HG03175 (cell line): ENCODE measurements at regions not wholly inside any gene's neighbourhood (a gene's known extent, or its start where the extent isn't known, plus 50 kb on each side); places are given as distances from the start of the nearest gene placed in this dataset.

Experiments used
- ATAC-seq: cut with Tn5 transposase; IDR thresholded peaks from one replicate; pipeline ENCODE4 v1.9.1; 2021; ENCODE audit warnings: mild to moderate bottlenecking, moderate library complexity; ENCODE audit not compliant: unreplicated experiment

DNA sequence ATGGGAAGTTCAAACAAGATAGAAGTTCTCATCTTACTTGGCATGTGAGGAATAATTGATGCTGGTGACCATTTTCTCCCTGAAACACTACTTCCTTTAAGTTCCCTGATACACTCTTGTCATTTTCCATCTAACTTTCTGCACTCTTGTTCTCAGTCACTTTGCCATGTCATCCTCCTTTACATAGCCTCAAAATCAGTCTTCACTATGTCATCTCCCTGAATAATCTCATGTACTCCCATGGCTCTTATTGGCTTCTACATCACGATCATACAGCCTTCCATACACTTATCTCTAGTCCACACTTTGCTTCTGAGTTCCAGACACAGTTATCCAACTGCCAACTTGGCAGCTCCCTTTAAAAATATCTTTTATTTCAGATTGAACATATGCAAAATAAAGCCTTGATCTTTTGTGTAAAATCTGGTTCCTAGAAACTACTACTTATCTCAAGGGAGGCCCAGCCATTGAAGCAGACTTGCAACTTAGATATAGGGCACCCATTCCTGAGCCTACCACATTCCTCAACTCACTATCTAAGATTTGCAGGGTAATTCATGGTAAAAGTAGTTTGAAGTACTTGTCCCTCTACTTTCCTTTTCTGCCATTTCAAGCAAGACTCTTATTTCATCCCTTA, 1070.2 kb upstream of the NXPH2 start:
- no peak for ATAC-seq

DNA sequence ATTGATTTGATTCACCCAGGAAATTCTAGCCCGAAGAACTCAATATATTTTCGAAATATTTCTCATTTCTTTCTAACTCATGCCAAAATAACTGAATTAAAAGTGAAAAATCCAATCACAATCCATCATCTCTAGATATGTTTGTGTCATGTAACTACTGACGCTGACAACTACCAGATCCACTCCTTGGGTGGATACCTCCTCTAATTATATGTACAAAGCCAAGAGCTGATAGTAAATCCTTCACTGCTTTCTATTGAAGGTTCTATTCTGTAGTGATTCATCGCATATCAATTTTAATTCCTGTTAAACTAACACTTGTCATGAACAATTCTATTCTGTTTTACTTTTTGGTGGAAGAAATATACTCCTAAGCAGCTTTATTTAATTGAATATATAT, 1056.6 kb upstream of the NXPH2 start:
- ATAC-seq = no peak

DNA sequence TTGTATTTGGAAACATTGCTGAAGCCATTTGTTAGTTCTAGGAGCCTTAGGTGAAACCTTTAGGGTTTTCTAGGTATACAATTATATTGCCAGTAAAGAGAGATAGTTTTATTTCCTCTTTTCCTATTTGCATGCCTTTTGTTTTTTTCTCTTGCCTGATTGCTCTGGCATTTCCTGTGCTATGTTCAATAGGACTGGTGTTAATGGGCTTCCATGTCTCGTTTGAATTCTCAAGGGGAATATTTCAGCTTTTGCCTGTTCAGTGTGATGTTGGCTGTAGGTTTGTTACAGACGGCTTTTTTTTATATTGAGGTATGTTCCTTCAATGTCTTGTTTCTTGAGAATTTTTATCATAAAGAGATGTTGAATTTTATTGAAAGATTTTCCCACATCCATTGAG, 1054.9 kb upstream of the NXPH2 start:
- ATAC-seq = no peak

DNA sequence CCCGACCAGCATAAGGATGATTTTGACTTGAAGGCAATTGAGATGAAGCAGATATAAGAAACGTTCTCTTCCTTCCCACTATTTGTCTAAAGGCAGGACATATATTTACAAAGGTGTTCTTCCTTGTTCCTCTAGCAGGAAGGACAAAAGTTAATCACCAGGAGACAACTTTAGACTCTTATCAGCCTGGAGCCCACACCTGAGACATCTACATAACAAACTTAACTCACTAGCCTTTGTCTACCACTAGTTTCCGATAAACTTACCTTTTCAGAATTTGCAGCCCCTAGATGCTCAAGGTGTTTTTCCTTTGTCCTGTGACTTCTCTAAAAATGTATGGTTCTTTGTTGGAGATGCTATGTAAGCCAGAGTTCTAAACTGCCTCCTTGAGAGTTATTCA, 1047.8 kb upstream of the NXPH2 start:
- no peak for ATAC-seq

DNA sequence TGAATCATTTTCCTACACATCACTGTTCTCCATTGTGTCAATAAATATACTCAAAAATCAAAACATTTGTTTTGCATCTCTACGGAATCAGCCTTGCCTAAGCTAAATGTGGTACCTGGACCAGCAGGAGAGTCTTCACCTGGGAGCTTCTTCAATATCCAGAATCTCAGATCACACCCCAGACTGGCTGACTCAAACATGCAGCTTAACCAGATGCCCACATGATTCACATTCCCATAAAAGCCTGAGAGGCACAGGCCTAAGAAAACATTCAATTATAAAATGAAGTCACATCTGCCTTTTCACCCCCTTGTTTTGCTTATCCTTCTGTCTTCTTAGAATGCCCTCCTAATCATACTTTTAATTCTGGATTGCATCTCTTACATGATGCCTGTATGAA, 1045.5 kb upstream of the NXPH2 start:
- ATAC-seq = no peak

DNA sequence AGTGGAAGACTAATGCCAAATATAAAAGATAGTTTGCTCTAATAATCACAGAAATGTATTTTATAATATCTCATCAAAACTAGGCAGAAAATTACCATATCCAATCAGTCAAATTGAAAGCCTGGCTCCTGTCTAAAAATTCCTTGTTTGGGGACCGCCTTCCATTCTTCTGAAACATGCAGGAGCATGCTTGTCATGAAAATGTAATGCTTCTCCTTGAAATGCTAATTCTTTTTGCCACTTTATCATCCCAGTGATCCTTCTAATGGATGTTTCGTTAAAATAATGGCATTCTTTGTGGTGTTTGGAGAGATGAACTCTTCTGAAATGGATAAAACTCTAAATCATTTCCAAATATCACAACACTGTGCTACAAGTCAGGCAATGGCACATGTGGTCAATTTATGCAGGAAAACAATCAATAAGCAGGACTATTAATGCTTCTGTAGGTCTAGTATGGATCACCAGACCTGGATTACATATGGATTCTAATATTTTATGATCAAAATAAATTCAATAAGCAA, 1039.1 kb upstream of the NXPH2 start:
- no peak for ATAC-seq

DNA sequence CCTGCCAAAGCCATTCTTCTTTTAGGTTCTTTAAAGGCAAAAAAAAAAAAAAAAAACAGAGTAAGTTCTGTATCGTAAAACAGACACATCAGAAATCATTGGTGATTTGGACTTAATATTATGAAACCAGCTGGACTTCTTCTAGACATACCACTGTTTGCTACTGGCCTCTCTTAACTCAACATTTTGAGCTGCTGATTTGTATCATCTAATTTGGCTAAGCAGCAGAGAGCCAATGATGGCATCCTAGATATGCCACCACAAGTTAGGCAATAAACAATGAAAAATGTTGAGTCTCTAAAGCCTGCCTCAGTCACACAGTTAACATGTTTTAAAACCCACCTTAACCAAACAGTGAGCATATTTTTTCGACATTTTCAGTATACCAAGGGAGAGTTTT, 1034.3 kb upstream of the NXPH2 start:
- no peak for ATAC-seq

DNA sequence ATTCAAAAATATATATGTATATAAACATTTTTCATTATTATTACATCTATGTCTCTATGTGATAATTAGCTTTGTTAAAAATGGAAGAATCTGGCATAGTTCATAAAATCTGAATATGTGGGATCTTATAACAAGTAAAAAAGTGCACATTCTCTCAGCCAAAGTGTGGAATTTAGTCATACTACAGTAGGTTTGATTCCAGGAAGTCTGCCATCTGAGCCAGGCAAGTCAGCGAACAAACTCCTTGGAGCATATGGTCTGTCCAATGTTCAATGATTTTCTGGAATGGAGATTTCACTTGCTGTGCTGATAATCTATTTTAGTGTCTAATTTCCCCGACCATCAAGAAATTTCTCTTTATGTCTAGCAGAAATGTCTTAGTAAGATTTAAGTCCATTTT, 1033.2 kb upstream of the NXPH2 start:
- no peak for ATAC-seq

DNA sequence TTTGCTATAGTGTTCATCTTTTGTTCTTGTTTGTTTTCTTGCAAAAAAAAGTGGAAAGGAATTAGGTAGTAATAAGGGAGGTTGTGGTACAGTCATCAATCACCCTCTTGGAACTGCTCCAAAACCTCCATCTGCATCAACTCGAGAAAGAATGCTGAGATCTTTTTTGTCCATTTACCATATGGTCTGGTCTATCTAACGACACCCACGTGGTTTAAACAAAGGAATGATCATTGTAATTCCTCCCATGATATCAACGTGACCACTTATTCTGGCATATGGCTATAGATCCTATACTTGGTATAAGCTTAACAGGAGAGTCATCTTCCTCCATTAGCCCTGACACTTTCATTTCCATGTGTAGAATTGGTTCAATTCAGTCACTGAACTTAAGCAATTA, 1025.3 kb upstream of the NXPH2 start:
- ATAC-seq = no peak

DNA sequence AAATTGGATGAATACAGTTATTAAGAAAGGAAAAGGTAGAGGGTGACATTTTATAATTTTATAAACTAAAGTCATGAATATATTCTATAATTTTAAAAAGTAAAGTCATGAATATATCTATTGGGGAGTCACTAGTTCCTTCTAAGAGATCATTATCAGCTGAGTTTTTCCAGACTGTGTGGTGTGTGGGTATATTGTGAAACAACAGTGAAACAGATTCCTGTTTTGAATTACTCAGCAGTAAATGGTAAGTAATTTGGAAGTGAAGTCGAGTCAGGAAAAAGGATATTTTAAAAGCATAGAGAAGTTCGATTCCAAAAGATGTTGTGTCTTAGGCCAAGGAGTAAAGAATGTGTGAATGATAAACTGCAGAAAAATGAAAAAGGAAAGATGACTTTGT, 1018.2 kb upstream of the NXPH2 start:
- no peak for ATAC-seq

DNA sequence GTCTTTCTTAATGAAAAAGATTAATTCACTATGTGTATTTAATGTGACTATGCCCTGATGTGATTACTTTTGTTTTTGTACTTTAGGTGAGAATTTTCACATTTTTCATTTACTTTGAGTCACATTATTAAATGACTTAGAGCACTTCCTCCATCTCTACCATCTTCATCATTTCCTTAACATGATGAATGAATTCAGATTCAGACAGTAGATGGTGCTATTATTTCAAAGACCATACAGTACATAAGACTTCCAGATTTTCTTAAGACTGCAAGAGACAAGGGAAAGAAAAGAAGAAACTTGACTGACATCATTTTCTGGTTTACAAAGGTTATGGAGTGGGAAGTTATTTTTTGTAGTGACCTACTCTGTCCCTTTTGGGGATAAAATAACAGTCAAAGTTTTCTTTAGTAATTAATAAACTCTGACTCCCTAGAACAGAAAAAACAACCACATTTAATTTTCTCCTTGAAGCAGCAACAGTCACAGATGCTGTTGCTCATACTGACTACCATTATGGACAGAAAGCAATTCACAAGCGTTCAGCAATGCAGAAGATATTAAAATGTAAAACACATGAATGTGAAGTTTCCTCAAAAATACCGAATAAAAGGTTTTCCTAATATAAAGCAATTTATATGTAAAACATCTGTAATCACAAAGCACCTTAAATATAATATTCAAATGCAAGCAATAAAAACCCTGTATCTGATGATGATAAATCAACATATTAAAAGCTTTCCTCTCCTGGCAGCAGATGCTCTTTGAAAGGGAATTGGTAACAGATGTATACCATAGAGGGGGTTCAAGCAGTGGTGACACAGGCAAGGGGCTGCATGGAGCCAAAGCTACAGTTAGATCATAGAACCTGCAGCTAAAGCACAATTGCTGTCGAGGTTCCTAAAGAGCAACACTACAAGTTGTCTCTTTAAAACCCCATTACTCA, 1010.9 kb upstream of the NXPH2 start:
- ATAC-seq = no peak

DNA sequence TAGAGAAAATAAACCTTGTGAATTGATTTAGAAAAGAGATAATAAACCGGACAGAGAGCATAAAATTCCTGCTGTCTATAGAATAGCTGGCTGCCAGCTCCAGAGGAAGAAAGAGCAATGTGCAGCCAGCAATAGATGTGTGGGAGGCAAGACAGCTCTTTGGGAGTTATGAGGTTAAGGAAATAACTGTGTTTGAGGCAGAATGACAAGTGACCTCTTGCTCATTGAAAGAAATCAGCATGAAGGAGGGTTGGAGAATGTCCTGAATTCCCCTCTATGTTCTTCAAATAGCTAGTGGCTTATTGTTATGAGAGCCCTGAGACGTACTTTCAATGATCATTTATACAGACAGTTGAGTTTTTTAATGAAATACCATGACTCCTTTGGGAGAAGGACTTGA, 1009.9 kb upstream of the NXPH2 start:
- ATAC-seq = no peak

DNA sequence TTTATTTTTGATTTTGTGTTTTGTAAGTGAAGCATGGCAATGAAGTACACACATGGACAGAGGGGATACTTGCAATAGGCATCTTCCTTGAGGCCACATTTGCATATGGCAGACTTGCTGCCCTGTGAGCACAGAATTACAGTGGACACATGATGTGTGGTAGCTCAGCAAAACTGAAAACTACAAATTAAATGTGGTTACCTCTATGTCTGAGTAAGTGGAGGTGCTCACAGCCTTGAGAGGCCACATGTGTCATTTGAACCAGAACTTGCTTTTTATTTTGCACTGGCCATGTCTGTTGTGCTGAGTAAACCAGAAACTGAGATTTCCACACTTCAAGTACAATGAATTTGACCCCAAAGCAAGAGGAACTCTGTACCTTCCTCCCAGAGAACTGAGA, 998.5 kb upstream of the NXPH2 start:
- no peak for ATAC-seq

DNA sequence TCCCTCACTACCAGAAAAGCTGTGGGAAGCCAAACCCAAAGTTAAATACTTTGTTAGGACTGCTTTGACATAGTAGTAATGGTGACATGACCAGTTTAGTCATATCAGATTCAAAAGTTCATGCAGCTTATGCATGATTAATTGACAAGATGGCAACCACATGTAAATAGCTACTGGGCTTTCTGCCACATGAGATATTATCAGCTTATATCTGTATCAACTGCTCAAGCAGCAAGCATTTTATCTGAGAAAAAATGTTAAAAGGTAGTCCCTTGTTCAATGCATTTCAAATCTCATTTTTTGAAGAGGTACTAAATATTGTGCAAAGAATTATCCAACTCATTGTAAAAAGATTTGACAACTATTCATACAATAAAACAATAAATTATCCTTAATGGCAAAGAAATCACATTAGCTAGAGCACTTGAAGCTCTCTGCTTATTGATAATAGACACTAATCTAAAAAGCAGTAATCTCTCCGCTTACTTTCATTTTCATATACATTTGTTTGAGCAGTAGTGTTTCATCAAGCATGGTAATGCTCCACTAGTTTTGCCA, 993.6 kb upstream of the NXPH2 start:
- ATAC-seq = no peak

DNA sequence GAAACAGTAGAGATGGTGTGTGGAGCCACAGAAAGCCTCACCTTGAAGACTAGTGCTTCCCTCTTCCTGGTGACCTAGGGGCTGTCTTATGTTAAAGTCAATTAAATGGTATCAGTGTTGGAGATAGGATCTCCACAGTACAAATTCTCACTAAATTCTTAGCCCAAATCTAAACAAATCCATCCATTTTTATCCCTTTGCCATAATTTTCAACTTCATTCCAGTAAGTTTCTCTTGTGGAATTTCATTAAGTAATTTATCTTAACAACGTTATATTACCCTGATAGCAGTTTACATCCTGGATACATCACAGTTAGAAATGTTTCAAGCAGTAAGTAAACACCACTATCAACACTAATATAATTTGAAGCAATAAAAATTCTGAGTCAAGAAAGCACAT, 989.4 kb upstream of the NXPH2 start:
- no peak for ATAC-seq

DNA sequence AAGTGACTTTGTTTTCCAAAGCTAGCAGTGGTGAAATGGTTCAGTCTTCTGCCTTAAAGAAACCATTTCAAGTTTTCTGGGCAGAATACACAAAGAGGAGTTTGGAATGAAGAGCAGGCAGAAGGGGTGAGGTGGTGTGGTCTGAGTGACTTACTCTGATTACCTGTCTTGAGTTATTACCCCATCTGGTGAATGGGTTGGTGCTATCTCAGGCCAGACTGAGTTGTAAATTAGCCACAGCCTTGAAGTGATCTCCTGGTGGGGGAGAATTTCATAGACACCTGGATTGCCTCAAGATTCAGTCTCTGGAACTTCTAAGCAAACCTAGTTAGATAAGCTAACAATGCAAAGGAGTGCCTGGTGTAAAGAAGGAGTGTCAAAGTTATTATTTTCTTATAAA, 983.5 kb upstream of the NXPH2 start:
- no peak for ATAC-seq

DNA sequence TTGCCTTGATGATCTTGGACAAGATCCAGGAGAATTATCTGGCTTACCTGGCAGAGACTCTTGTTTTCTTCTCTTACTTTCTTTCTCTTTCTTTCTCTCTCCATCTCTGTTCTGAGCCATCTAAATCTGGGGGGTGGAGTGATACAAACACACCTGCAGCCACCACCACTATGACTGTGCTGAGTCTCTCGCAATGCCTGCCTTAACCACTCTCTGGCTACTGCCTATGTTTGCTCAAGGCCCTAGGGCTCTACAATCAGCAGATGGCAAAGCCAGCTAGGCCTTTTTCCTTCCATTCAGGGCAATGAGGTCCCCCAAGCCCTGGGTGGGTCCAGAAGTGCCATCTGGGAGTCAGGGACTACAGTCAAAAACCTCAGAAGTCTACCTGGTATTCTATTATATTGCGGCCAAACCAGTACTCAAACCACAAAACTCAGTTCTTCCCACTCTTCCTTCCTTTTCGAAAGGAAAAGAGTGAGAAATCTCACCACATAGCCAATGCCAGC, 978.9 kb upstream of the NXPH2 start:
- no peak for ATAC-seq

DNA sequence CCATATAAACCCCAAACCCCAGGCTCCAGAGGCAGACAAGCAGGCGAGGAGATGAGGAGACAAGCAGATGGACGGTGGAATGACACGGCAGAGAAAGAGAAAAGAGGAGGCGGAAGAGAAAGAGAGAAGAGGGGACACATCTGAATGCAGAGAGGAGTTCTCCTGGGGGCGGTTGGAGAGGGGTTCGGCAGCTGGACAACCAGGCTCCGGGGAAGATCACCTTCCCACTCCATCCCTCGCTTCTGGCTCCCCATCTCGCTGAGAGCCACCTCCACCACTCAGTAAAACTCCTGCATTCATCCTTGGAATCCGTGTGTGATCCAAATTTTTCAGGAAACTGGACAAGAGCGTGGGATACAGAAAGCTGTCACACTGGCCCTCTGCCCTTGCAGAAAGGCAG, 966.7 kb upstream of the NXPH2 start:
- no peak for ATAC-seq

DNA sequence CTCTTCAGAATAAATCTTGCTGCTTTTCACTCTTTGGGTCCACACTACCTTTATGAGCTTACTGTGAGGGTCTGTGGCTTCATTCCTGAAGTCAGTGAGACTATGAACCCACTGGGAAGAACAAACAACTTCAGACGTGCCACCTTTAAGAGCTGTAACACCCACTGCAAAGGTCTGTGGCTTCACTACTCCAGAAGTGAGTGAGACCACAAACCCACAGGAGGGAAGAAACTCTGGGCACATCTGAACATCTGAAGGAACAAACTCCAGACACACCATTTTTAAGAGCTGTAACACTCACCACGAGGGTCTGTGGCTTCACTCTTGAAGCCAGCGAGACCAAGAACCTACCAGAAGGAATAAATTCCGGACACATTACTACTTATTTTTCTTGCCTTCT, 964.1 kb upstream of the NXPH2 start:
- ATAC-seq = no peak

DNA sequence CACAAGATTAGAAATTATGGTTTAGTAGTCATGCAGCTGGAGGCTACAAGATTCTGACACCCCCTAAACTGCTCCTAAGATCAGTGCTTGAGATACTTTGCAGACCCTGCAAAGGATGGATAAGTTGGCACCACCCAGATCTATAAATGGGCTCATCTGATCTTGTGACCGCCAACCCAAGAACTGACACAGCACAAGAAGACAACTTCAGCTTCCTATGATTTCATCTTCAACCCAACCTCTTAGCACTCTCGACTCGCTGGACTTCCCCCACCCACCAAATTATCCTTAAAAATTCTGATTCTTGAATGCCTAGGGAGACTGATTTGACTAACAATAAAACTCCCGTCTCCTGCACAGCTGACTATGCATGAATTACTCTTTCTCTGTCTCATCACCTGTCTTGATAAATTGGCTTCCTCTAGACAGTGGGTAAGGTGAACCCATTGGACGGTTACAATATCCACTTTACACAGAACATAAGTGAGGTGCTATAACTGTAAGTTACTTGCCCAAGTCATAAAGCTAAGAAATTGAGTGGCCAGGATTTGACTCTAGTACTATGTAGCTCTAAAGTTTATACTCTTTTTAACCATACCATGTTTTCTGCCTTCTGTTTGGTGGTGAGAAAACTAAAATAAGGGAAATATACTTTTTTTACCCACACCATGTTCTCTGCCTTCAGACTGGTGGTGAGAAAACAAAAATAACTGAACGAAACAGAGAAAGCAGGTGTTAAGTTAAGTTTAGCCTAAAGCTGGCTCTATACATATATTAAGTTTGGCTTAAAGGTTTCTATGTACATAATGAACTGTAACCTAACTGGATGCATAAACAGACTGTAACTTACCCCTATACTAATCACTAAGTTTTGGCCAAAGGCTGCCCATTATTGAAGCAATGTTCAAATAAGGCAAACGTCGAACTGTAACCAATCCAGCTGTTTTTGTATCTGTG, 962.3 kb upstream of the NXPH2 start:
- no peak for ATAC-seq

DNA sequence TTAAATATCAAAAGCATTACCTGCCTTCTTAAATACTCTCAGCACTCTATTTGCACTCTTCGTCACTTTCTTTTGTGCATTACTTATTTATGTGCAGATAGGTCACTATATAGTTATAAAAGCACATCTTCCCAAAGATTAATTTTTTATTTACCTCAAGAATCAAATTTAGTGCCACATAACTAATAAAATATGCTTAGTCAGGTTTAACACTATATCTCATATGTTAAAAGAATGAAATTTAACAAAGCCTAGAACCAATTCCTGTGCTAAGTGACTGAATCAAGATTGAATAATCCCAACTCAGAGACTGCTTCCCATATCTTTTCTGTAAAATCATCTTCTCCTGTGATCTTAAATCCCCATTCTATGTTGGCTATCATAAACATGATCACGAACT, 957.5 kb upstream of the NXPH2 start:
- no peak for ATAC-seq
